ENCODE measurements at regions not wholly inside any gene's neighbourhood (a gene's known extent, or its start where the extent isn't known, plus 50 kb on each side); places are given as distances from the start of the nearest gene placed in this dataset.

DNA sequence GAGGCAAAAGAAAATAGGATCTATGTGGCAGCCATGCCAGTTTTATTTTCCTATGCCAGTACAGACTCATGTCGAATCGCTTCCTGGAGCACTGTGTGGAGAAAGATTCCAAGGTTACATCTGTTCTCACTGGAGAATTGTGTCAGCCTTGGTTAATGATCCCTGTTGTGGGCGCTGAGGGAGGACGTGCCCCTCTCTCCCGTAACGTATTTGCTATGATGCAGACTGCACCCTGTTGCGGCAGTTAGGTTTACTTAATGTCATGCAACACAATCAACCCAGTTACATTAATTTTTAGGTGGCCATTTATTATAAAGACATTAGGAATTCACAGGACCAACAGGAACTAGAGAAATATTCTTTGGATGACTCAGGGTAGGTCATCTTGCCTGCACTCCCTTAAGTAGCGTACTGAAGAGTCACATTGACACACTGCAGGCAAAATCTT, 892.9 kb downstream of the EFNB2 start:
- DNase-seq (ENCODE audit: low read depth in 1 of 2, low spot score in 1 of 2) = no peak

DNA sequence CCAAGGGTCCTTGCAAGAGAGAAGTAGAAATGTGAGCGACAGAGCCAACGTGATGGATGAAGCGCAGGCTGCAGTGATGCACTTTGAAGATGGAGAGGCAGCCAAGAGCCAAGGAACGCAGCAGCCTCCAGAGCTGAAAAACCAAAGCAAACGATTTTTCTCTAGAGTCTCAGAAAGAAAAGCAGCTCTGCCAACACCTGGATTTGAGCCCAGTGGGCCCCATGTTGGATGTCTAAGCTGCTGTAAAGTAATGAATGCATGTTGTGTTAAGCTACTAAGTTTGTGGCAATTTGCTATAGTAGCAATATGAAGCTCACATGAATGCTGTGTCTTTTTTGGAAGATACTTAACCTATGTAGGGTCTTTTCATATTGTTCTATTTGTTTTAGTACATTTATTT, 894.3 kb downstream of the EFNB2 start:
- no peak for DNase-seq (ENCODE audit: low read depth in 1 of 2, low spot score in 1 of 2)

DNA sequence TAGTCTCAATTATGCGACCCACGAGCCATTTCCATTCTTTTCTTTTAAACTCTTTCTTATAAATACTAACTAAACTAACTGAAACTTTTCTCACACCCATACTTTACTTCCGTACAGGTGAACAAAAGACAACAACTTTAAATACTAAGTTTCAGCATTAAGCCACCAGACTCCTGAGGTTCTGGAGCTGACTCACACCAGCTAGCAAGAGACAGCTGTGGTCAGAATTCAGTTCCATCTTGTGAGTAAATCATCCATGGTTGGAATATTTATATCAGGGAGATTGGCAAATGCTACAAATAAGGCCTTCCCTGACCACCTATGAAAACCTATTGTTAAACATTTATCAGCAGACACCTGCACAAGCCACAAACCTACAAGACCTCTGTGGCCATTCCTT, 897.0 kb downstream of the EFNB2 start:
- DNase-seq (ENCODE audit: low read depth in 1 of 2, low spot score in 1 of 2) = no peak

DNA sequence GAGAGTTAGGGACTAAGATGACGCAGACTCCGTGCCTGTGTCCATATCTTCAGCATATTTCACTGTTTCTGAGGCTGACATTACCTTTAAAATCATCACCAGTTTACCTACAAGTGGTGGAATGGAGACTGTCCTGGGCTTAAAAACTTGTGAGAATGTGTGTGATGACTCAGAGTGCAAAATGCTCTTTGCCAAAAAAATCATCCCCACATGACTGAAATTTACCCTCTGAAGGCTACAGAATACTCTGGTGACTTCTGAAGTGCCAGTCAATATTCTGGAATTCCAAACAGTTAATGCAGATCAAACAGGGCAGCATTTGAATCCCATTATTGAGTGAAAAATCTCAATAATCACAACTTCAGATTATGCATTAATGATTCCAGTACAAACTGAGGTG, 901.4 kb downstream of the EFNB2 start:
- DNase-seq (ENCODE audit: low read depth in 1 of 2, low spot score in 1 of 2) = no peak

DNA sequence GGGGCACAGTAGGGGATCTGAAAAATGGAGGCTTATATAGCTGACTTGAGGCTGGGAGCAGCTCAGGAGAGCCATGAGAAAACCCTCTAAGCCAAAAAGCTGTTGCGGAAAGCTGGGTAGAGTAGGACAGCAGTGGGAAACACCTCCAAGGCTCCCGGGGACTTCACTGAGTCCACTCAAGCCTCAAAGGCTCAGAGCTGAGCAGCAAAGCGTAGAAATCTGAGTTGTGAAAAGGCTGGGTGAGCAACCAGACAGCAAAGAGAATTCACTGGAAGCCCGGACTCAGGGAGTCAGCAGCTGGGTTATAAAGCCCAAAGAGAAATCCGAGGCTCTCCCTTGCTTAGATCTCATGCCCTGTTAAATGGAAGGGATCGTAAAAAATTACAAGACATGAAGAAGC, 905.0 kb downstream of the EFNB2 start:
- DNase-seq (ENCODE audit: low read depth in 1 of 2, low spot score in 1 of 2) = no peak

DNA sequence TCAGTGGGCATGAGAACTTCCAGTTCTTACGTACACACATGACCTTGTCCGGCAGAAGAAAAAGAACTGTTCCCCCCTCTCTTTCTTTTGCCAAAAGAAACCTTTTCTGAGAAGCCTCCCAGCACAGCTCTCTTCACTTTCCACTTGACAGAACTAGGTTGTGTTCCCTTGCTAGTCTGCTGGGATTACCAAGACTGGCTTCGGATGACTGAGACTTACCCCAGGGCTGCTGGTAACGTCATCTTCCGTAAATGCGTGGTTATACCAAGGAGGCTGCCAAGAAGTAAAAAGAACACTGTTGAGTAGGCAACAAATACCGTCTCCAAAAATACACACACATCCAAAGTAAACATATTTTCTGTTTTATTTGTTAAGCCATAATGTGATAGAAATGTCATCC, 908.2 kb downstream of the EFNB2 start:
- DNase-seq (ENCODE audit: low read depth in 1 of 2, low spot score in 1 of 2) = no peak

DNA sequence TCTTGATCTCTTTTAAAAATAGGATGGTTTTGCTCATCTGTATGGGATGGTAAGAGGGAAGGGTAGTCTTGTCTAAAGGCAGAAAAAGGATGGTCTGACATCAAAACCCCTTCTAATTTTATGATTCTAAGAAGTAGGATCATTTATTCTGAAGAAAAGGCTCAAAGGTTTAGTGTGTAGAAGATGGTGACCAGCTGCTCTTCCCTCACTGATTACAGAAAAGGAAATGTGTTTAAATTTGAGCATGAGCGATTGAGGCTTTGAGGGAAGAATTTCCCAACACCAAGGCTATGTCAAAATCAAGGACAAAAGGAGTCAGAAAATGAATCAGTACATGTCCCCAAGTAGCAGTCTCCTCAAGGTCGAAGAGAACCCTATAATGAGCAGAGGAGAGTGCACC, 909.8 kb downstream of the EFNB2 start:
- DNase-seq (ENCODE audit: low read depth in 1 of 2, low spot score in 1 of 2) = no peak

DNA sequence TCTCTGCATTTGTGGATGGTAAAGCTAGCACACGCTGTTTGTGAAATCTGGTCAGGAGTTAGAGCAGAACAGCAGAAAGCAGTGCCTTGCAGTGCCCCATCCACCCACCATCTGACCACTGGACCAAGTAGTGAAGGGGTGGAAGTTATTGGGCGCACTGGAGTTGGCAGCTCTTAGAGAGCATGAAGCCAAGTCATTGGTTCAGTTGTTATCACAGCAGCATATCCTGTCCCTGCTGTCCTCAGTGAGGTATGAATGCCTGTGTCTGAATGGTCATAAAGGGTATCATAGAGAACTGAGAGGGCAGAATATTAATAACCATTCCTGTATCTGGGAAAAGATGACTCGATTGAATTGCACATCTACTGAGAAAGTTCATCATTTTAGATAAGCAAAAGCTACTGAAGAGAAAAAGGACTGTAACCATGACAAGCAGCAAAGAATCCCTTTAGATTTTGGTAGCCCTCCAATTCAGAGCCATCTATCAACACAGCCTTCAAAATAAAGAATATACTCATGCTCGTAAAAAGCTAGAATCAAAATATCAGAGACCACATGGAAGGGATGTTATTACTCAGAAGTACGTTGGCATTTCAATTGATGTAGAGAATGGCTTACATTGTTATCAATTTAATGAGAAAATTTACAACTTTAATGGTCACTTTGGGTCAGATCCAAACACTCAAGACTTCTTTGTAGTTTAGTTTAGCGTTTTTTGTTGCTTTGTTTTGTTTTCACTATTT, 919.0 kb downstream of the EFNB2 start:
- no peak for DNase-seq (ENCODE audit: low read depth in 1 of 2, low spot score in 1 of 2)

DNA sequence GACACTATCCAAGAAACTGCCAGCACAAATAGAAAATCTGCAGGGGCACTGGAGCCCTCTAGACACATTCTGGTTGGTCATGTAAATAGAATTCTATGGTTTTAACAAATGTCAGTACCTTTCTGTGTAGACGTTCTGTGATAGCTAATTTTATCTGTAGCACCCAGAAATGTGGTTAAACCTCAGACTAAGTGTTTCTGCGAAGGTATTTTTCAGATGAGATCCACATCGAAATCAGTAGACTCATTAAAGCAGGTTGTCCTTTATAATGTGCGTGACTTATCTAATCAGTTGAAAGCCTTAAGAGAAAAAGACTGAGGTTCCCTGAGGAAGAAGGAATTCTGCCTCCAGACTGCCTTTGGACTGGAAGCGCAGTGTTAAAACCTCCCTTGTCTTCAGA, 922.9 kb downstream of the EFNB2 start:
- no peak for DNase-seq (ENCODE audit: low read depth in 1 of 2, low spot score in 1 of 2)

DNA sequence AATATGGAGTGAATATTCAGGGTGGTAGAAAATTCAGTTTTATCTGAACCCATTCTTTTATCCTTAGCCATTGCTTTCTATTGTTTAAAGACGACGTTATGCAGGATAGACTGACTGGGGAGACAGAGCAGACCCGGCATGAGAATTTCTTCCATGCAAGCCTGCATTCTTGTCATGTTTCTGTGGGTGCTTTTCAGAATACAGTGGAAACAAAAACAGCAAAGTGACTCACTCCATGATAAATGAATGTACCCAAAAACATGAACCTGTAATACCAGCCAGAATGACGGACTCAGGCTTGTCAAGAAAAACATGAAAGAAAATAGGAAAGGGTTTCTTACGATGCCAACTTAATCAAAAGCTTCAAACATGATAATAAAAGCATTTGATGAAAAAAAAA, 924.0 kb downstream of the EFNB2 start:
- no peak for DNase-seq (ENCODE audit: low read depth in 1 of 2, low spot score in 1 of 2)

DNA sequence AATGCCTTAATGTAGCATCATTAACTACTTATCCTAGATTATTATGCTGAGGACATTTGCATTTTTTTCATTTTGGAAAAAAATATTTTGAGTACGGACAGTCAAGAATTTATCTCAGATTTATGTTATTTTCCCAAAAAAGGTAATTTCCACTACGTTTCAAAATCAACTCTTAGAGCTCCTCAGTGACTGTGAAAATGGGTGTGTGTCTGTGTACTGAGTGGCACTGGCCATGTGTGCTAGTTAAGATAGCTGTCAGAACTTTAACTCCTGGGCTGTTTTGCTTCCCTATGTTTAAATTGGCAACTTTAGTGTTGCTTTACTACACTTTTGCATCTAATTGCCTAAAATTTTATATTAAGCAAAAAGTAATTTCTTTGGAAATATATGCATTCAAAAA, 927.4 kb downstream of the EFNB2 start:
- no peak for DNase-seq (ENCODE audit: low read depth in 1 of 2, low spot score in 1 of 2)

DNA sequence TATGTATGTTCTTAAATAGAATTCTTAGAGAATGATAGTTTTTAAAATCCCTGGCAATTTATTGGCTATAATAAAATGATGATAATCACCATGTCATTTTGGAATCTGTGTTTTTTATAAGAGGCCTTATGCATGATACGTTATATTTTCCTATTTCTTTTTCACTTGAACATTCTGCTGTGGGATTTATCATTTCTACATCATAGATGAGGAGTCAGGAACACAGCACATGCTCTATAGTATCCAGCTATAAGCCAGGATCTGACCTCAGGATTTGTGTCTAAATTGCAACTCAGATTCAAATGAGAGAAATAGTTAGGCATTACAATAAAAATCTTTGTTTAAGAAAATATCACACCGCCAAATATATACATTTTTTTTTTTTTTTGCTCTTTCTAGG, 928.0 kb downstream of the EFNB2 start:
- no peak for DNase-seq (ENCODE audit: low read depth in 1 of 2, low spot score in 1 of 2)

DNA sequence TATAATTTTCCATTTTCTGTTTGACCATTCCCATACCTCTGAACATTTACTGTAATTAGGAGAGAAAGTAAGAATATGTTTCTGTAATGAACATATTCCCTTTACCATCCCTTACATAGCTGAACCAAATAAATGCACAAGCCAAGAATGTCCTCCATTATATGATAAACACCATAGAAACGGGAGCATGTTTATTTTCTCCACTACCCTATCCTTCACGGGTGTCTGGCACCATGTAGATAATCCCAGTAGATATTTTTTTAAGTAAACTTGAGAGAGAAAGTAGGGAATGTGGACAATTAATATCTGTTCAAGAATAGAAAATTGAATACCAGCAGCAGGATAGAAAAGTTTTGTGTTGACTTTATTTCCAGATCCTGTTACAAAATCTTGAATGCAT, 928.4 kb downstream of the EFNB2 start:
- DNase-seq (ENCODE audit: low read depth in 1 of 2, low spot score in 1 of 2) = no peak

DNA sequence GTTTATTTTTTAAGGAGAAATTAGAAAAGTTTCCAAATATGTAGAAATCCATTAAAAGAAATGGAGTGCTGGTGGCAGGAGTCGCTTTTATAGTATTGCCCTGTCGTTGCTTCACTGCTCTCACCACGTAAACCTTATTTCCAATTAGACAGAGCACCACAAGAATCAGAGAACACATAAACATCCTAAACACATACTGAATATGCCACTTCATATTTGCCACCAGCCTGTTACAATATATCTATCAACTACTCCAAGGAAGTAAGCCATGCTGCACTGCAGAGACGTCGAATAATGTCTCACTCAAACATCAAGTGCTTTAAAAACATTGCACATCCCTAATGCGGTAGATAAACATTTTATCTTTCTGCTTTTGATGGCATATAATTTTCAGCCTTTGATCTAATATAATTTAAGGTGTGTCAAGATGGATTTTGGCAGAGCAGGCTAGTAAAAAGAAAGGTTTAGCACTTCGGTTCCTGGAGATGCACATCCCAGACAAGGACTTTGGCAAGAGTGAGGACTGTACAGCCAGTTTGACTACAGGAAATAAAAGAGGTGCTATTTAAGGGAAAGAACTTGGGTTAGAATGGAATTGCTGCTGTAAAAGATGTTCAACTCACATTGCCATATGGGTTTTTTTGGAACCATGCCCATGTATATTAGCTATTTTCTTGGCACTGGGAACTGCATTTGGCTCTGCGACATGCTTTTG, 932.3 kb downstream of the EFNB2 start:
- no peak for DNase-seq (ENCODE audit: low read depth in 1 of 2, low spot score in 1 of 2)

DNA sequence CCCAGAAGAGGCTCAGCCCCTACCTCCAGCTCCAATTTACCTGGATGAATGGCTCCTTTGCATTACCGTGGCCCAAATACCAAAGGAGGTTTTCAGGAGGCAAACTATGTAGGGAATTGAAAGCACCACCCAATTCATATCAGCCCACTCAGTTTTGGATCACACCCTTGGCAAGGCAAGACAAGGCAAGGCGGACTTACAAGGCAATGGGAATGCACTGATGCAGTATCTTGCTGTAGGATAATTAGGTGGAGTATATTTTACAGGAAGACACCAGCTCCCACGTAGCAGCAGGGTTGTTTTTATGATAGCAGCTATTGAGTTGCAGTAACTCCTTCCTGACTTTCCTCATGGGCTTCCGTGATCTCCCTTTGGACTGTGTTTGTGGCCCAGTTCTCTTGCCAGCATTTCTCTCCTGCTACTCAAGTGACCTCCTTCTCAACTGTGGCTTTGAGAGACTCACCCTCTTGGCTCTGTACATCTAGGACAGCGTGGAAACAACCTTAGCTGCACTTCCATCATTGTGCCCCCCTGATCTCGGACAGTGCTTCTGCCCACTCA, 935.9 kb downstream of the EFNB2 start:
- DNase-seq (ENCODE audit: low read depth in 1 of 2, low spot score in 1 of 2) = no peak

DNA sequence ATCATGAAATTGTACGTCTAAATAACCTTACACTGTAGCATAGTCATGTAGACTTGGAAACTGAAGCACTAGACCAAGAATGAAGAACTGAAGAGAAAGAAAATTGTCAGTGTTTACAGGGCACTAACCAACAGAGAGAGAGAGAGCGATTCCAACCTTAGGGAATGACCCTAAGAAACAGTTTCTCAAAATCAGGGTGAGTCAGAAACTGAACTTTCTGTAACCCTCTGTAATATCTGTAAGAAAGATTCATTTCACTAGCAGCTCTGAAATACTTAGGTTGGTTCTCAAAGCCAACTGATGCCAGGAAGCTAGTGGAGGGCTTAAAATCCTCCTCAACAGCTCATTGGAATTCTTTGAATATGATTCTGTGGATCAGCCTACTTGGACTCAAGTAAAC, 936.9 kb downstream of the EFNB2 start:
- no peak for DNase-seq (ENCODE audit: low read depth in 1 of 2, low spot score in 1 of 2)

DNA sequence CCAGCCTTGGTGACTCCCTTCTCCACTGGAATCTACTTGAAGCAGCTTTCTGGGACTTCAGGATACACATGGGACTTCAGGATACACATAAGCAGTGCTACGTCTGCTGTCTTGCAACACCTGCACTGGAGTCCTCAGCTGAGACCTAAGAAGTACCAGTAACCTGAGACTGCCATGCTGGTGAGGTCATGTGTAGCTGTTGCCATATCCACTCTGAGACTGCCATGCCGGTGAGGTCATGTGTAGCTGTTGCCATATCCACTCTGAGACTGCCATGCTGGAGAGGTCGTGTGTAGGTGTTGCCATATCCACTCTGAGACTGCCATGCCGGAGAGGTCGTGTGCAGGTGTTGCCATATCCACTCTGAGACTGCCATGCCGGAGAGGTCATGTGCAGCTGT, 937.9 kb downstream of the EFNB2 start:
- no peak for DNase-seq (ENCODE audit: low read depth in 1 of 2, low spot score in 1 of 2)

DNA sequence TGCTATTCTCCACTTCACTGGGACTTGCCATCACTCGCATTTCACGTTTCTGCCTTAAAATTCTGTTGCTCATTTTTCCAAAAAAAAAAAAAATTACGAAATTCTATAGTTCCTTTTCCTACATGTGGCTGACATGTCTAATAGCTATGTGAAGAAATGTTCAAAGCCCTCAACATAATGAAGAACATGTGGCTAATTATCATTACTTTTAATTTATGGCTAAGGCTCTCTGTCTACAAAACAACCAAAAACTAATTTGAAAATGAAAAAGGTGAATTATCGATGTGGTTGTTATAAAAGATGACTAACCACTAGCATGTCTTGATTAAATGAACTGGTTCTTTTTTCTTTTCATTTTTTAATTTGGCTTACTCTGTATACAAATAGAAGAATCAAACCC, 940.0 kb downstream of the EFNB2 start:
- no peak for DNase-seq (ENCODE audit: low read depth in 1 of 2, low spot score in 1 of 2)

DNA sequence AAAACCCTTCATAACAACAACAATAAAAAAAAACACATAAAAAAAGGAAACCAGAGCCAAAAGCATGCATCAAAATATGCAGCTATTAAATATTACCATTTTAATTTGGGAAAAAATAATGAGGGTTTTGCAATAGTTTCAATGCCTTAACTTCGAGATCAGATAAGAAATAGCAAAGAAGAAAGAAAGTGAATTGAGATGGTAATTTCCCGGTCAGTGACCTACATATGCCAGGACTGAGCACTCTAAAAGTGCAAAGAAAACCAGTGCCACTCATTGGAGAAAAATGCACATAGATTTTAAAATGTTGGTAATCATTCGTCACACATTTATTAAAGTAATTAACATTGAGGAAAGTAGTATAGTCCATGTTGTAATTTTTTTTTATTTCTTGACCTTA, 944.2 kb downstream of the EFNB2 start:
- no peak for DNase-seq (ENCODE audit: low read depth in 1 of 2, low spot score in 1 of 2)

DNA sequence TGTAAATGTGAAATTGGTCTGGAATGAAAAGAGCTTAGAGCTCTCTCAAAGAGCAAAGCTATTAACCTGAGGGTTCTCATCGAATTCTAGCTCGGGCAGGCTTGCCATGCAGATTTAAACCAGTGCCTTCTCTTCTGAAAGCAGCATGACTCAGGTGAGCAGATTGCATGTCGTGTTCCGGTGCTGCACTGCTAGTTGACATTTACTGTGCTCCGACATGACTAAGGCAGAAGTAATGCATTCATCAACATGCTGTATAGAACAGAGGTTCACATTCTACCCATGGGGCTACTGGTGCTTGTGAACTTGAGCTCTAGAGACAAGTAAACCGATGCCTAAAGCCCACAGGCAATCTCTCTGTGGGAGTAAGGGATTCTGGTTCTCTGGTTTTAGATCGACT, 947.7 kb downstream of the EFNB2 start:
- no peak for DNase-seq (ENCODE audit: low read depth in 1 of 2, low spot score in 1 of 2)

DNA sequence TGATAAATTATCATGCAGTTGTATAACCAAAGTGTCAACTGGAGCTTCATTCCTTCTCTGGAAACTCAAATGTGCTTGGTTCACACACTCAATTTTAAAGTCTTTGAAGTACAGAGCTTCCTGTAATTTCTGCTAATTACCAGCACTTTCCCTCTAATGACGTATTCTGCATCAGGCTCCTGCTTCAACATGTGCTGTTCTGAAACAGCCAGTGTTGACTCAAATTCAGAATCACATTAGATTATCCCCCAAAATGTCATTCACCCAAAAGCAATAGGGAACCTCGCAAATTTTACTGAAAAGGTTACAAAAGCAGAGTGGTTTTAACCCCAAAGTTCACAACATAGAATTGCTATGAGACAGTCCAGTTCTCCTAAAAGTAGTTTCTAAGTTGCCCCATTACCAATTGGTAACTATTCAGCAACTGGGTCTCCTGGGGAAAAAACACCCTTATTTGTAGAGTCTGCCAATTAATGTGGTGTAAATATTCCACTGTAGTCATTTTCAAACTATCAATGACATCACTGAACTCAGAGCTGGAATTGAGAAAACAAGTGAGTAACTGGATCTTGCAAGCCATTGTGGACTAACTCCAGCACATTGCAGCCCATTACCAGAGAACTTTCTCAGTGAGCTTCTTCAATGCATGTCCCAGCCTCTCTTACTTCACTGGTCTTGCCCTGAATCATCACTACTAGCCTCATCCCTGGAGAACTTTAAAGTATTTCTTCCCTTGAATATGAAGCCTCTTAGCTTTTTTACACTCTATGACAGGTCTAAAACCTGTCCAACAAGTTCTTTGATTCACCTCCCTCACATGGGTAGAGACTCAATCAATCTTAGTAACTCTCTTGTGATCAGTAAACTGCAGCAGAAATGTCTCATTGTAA, 955.4 kb downstream of the EFNB2 start:
- DNase-seq (ENCODE audit: low read depth in 1 of 2, low spot score in 1 of 2) = no peak

DNA sequence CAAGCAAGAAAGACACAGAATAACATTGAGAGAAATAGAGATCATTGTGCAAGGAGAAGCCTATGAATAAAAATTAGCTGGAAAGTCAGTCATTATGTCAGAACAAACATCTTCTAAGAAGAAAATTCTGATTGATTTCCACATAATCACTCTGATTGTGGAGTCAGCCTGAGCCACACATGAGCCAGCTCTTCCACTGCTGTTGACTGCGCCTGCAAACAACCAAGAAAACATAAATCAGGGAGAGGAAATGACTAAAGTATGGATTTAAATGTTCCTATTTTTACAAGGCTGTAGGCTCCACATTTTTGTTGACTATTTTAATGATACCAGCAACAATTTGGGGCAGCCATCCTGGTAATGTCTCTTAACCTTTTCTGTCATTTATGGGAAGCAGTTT, 962.3 kb downstream of the EFNB2 start:
- no peak for DNase-seq (ENCODE audit: low read depth in 1 of 2, low spot score in 1 of 2)
